ENCODE measurements at regions not wholly inside any gene's neighbourhood (a gene's known extent, or its start where the extent isn't known, plus 50 kb on each side); places are given as distances from the start of the nearest gene placed in this dataset.

DNA sequence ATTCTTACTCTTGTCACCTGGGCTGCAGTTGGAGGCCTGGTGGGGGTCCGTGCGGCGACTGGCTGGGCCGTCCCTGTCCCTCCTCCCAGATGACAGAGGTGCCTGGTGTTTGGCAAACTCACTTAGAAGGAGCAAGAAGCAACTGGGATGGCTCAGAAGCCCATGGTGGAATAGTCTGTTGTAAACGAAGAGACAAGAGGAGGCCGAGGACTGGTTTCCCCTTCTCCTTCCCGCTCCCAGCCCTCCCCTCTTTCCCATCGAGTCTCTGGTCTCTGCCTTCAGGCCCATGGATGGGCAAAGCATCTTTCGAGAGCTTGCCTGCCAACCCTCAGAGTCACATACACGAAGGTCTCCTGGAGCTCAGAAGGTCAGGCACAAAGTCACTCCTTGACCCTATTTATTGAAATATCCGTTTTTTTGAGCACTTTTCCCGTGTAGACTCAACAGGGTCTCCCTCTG is 364.4 kb downstream of the SEC14L1 start:
- H3K27me3 ChIP-seq (ENCODE audit: insufficient read depth, low read depth) = no peaks in the 10 kb centered on the region
- no peak overlapping the region for H2AFZ ChIP-seq (ENCODE audit: low read depth)
- no peak overlapping the region for H3K27ac ChIP-seq
- no peaks in the 10 kb centered on the region for H3K79me2 ChIP-seq (ENCODE audit: insufficient read depth, low read depth)
- H3K36me3 ChIP-seq (ENCODE audit: insufficient read depth) = no peaks in the 10 kb centered on the region
- no peaks in the 10 kb centered on the region for H3K4me1 ChIP-seq (ENCODE audit: low read depth, poor library complexity, severe bottlenecking)
- no peak overlapping the region for H3K4me2 ChIP-seq
- no peak overlapping the region for H3K9ac ChIP-seq
- TF ChIP-seq, protein P1, sequence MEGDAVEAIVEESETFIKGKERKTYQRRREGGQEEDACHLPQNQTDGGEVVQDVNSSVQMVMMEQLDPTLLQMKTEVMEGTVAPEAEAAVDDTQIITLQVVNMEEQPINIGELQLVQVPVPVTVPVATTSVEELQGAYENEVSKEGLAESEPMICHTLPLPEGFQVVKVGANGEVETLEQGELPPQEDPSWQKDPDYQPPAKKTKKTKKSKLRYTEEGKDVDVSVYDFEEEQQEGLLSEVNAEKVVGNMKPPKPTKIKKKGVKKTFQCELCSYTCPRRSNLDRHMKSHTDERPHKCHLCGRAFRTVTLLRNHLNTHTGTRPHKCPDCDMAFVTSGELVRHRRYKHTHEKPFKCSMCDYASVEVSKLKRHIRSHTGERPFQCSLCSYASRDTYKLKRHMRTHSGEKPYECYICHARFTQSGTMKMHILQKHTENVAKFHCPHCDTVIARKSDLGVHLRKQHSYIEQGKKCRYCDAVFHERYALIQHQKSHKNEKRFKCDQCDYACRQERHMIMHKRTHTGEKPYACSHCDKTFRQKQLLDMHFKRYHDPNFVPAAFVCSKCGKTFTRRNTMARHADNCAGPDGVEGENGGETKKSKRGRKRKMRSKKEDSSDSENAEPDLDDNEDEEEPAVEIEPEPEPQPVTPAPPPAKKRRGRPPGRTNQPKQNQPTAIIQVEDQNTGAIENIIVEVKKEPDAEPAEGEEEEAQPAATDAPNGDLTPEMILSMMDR (conservative IDR thresholded peaks at IDR 0.05; ENCODE audit: low read depth, low read length) = no peak
- H3K4me3 ChIP-seq (IDR thresholded peaks at IDR 0.05; ENCODE audit: insufficient read depth, low read depth, low read length) = no peak overlapping the region
- H4K20me1 ChIP-seq (ENCODE audit: insufficient read depth) = no peaks in the 10 kb centered on the region

DNA sequence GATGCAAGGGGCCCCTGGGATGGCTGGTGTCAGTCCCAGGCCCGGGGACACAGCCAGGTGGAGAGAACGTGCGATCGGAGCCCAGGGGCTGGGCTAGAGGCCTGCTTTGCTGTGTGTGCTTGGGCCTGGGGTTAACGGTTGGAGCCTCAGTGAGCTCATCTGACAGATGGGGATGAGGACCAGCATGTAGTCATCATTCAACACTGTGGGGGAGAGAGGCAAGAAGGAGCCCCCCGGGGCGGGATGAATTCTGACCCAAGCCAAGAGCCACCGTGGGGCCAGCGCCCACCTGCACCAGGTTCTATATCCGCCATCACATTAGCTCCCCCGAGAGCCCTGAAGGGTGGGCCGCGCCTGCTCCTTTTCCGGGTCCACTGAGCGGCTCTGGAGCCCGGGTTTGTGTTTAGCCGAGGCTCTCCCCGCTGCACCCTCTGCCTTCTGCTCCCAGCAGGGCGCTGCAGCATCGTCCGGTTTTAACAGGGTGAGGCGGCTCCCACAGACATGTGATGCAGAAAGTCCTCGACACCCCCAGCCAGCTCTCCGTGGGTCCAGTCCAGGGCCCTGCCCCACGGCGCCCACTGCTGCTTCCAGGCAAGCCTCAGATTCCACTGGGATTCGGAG is 365.7 kb downstream of the SEC14L1 start:
- Histone ChIP-seq H3K27me3 (ENCODE audit: insufficient read depth, low read depth) (no peaks in the 10 kb centered on the region), H4K20me1 (ENCODE audit: insufficient read depth) (no peaks in the 10 kb centered on the region), H3K9ac (no peak overlapping the region), H3K4me3 (IDR thresholded peaks at IDR 0.05; ENCODE audit: insufficient read depth, low read depth, low read length) (no peak overlapping the region), H3K36me3 (ENCODE audit: insufficient read depth) (no peaks in the 10 kb centered on the region), H2AFZ (ENCODE audit: low read depth) (no peak overlapping the region), H3K27ac (no peak overlapping the region), H3K4me1 (ENCODE audit: low read depth, poor library complexity, severe bottlenecking) (no peaks in the 10 kb centered on the region), H3K79me2 (ENCODE audit: insufficient read depth, low read depth) (no peaks in the 10 kb centered on the region), H3K4me2 (no peak overlapping the region)
- TF ChIP-seq, protein P1 (conservative IDR thresholded peaks at IDR 0.05; ENCODE audit: low read depth, low read length) = no peak

DNA sequence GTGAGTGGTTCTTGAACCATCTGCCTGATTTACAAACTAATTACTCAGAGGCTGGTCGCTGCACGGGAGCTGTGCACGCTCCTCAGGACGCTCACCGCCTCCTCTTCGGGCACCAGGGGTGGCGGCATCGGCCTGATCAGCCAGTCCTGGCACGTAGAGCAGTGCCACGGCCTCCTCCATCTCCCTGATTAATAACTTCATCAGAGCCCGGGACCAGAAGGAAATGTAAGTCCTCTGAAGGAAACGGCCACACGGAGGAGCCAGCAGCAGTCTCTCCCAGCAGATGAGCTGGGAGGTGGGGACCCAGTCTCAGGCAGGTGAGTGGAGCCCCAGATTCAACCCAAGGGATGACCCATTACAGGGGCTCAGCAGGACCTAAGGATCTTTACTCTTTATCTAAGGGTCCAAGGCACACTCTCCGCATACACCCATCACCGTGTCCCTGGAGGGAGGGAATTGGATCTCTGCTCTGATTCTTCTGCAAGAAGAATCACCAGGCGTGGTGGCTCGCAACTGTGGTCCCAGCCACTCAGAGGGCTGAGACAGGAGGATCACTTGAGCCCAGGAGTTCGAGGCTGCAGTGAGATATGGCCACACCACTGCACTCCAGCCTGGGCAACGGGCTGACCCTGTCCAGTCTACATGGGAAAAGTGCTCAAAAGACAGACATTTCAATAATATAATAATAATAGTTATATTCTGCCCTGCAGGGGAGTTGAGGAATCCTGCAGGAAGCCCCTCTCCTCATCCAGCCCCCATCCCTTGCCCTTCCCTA is 366.5 kb downstream of the SEC14L1 start:
- Histone ChIP-seq H3K27me3 (ENCODE audit: insufficient read depth, low read depth) (no peaks in the 10 kb centered on the region), H3K4me2 (no peak overlapping the region), H3K4me1 (ENCODE audit: low read depth, poor library complexity, severe bottlenecking) (no peaks in the 10 kb centered on the region), H3K9ac (no peak overlapping the region), H3K79me2 (ENCODE audit: insufficient read depth, low read depth) (no peaks in the 10 kb centered on the region), H3K27ac (no peak overlapping the region), H3K36me3 (ENCODE audit: insufficient read depth) (no peaks in the 10 kb centered on the region), H3K4me3 (IDR thresholded peaks at IDR 0.05; ENCODE audit: insufficient read depth, low read depth, low read length) (no peak overlapping the region), H4K20me1 (ENCODE audit: insufficient read depth) (no peaks in the 10 kb centered on the region), H2AFZ (ENCODE audit: low read depth) (no peak overlapping the region)
- TF ChIP-seq, protein P1 (conservative IDR thresholded peaks at IDR 0.05; ENCODE audit: low read depth, low read length) = no peak

DNA sequence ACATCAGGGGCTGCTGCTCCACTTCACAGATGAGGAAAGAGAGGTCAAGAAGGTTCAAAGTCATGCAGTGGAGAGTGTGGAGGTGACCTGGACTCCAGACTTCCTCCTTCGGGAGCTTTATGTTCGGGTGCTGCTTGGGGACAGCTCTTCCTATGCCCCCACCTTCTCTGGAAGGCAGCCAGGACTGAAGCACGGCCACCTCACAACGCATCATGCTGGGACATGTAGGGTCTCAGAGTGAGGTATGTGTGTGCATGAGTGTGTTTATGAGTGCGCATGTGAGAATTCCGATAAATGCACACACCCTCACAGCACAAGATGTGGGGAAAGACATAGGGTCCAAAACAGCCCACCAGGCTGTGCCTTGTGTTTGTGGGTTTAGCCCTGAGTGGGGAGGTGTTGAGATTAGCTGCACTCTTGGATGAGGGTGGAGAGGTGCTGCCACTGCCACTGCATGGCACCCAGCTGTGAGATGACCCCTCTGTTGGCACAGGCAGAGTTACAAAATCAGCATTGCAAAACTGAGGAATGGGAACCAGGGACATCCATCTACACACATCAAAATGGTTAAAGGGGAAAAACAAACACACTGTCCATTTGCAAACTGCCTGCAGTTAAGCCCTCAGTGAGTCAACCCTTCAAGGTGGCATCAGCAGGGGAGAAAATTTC is 367.4 kb downstream of the SEC14L1 start:
- Histone ChIP-seq H3K4me2 (no peak overlapping the region), H3K79me2 (ENCODE audit: insufficient read depth, low read depth) (no peaks in the 10 kb centered on the region), H2AFZ (ENCODE audit: low read depth) (no peak overlapping the region), H3K27ac (no peak overlapping the region), H3K4me3 (IDR thresholded peaks at IDR 0.05; ENCODE audit: insufficient read depth, low read depth, low read length) (no peak overlapping the region), H4K20me1 (ENCODE audit: insufficient read depth) (no peaks in the 10 kb centered on the region), H3K36me3 (ENCODE audit: insufficient read depth) (no peaks in the 10 kb centered on the region), H3K9ac (no peak overlapping the region), H3K4me1 (ENCODE audit: low read depth, poor library complexity, severe bottlenecking) (no peaks in the 10 kb centered on the region), H3K27me3 (ENCODE audit: insufficient read depth, low read depth) (no peaks in the 10 kb centered on the region)
- TF ChIP-seq, protein P1 (conservative IDR thresholded peaks at IDR 0.05; ENCODE audit: low read depth, low read length) = no peak
